GM12878 (cell line): ENCODE measurements at regions not wholly inside any gene's neighbourhood (a gene's known extent, or its start where the extent isn't known, plus 50 kb on each side); places are given as distances from the start of the nearest gene placed in this dataset.

Source experiments
- ATAC-seq: fragments of 200-7000 bp; cut with Tn5 transposase; 3 replicates; pipeline ENCODE4 v1.9.1; 2020; ENCODE audit warnings: mild to moderate bottlenecking, moderate library complexity
- BruUV-seq: library from RNA; stranded (reverse); fragments of 400-500 nt; replicated peaks from 2 replicates; lab custom pipeline; 2021; lab: Mats Ljungman, UMichigan
- CTCF ChIA-PET: fragments of 300-600 bp; sonication (Branson Sonifier 250); formaldehyde crosslinking; extraction: SDS; loops from one replicate; lab custom pipeline; 2021; ENCODE audit warnings: inconsistent platforms; lab: Yijun Ruan, JAX
- POLR2A ChIA-PET: fragments of 350-600 bp; formaldehyde crosslinking; extraction: SDS; loops from one replicate; lab custom pipeline; 2021; ENCODE audit warnings: inconsistent platforms; lab: Charles Lee
- RAD21 ChIA-PET: fragments of 300-600 bp; sonication (Branson Sonifier 250); formaldehyde crosslinking; loops from one replicate; lab custom pipeline; 2023; ENCODE audit warnings: antibody characterized with exemption; ENCODE audit not compliant: unreplicated experiment; lab: Charles Lee
- SMC1A ChIA-PET: fragments of 300-600 bp; sonication (Branson Sonifier 250); formaldehyde crosslinking; loops from one replicate; lab custom pipeline; 2023; ENCODE audit not compliant: unreplicated experiment, uncharacterized antibody; lab: Charles Lee
- DNase-seq: peaks from one replicate; pipeline ENCODE4 v3.0.0-alpha.2; 2011; ENCODE audit warnings: low read depth, low spot score
- FAIRE-seq: peaks from 3 replicates; lab custom pipeline; 2011; peaks lifted over from hg19 to GRCh38; lab: Jason Lieb, UNC
- H2AFZ ChIP-seq: 2 replicates; pipeline ENCODE4 v1.6.0; 2011; ENCODE audit warnings: low read depth, low read length, control low read depth; ENCODE audit not compliant: control insufficient read depth
- H3K27ac ChIP-seq: 2 replicates; pipeline ENCODE4 v1.5.1; 2011; ENCODE audit warnings: control low read depth; ENCODE audit not compliant: control insufficient read depth, insufficient read depth
- H3K27me3 ChIP-seq, 2 experiments: replicated peaks in 1 of 2; 2 replicates each; pipeline versions ENCODE4 v1.6.0 to v1.6.1; 2011; ENCODE audit warnings: low read length in 1 of 2; ENCODE audit not compliant: control insufficient read depth in 2 of 2, insufficient read depth in 2 of 2
- H3K36me3 ChIP-seq, 2 experiments: 2 replicates each; pipeline ENCODE4 v1.5.1; 2011; ENCODE audit warnings: low read length in 1 of 2; ENCODE audit not compliant: control insufficient read depth in 2 of 2, insufficient read depth in 2 of 2
- H3K4me1 ChIP-seq: 2 replicates; pipeline ENCODE4 v1.6.1; 2011; ENCODE audit warnings: mild to moderate bottlenecking, low read length, moderate library complexity, mixed read lengths; ENCODE audit not compliant: control insufficient read depth, insufficient read depth
- H3K4me2 ChIP-seq: 2 replicates; pipeline ENCODE4 v1.6.0; 2011; ENCODE audit warnings: control low read depth; ENCODE audit not compliant: control insufficient read depth, insufficient read depth
- H3K4me3 ChIP-seq: fragments of 200-600 bp; sonication (generic); 2 replicates; pipeline ENCODE4 v1.5.1; 2016
- H3K79me2 ChIP-seq: 2 replicates; pipeline ENCODE4 v1.6.0; 2011; ENCODE audit warnings: low read length; ENCODE audit not compliant: control insufficient read depth, insufficient read depth
- H3K9ac ChIP-seq: 2 replicates; pipeline ENCODE4 v1.8.0; 2011; ENCODE audit warnings: low read length, control low read depth, mixed read lengths; ENCODE audit not compliant: control insufficient read depth, insufficient read depth
- H3K9me3 ChIP-seq: replicated peaks from 3 replicates; pipeline ENCODE4 v1.5.1; 2011; ENCODE audit warnings: mild to moderate bottlenecking, low read length; ENCODE audit not compliant: control insufficient read depth, insufficient read depth
- H4K20me1 ChIP-seq: 2 replicates; pipeline ENCODE4 v1.6.0; 2011; ENCODE audit not compliant: control insufficient read depth, insufficient read depth
- CHD2 ChIP-seq: IDR thresholded peaks from 2 replicates; pipeline ENCODE4 v1.6.1; 2011; ENCODE audit warnings: low read depth, low read length, improper control_type of control experiment, borderline replicate concordance
- CHD4 ChIP-seq: fragments of 200-600 bp; sonication (generic); IDR thresholded peaks from 2 replicates; pipeline ENCODE4 v1.6.1; 2016; ENCODE audit warnings: mild to moderate bottlenecking
- GATAD2B ChIP-seq: fragments of 450-650 bp; conservative IDR thresholded peaks from 2 replicates; pipeline ENCODE4 v1.6.1; 2017; ENCODE audit warnings: low read depth, mild to moderate bottlenecking, moderate library complexity
- HDAC2 ChIP-seq: fragments of 200-600 bp; sonication (generic); IDR thresholded peaks from 2 replicates; pipeline ENCODE4 v1.6.1; 2017
- IKZF2 ChIP-seq, 2 experiments: fragments of 450-650 bp; IDR thresholded peaks; 2 replicates each; pipeline ENCODE4 v1.6.1; 2017; ENCODE audit warnings: mild to moderate bottlenecking in 2 of 2, moderate library complexity in 2 of 2
- IRF4 ChIP-seq: IDR thresholded peaks from 2 replicates; pipeline ENCODE4 v1.6.1; 2011; ENCODE audit warnings: low read depth, low read length
- JUND ChIP-seq: IDR thresholded peaks from 2 replicates; pipeline ENCODE4 v1.6.1; 2012; ENCODE audit warnings: low read depth, mild to moderate bottlenecking, low read length, improper control_type of control experiment, moderate library complexity
- NFXL1 ChIP-seq: fragments of 450-650 bp; IDR thresholded peaks from 2 replicates; pipeline ENCODE4 v1.6.1; 2017; ENCODE audit warnings: antibody characterized with exemption, mild to moderate bottlenecking, borderline replicate concordance
- NR2C1 ChIP-seq: fragments of 450-650 bp; IDR thresholded peaks from 2 replicates; pipeline ENCODE4 v1.6.1; 2017; ENCODE audit warnings: antibody characterized with exemption, mild to moderate bottlenecking, moderate library complexity
- RCOR1 ChIP-seq: conservative IDR thresholded peaks from 2 replicates; pipeline ENCODE4 v1.6.1; 2012; ENCODE audit warnings: low read depth, low read length, improper control_type of control experiment
- YY1 ChIP-seq: IDR thresholded peaks from 2 replicates; pipeline ENCODE4 v1.6.1; 2011; ENCODE audit warnings: low read depth, mild to moderate bottlenecking, low read length
- WGBS: methylation state at CpG from one replicate; pipeline ENCODE4 v1.1.6; 2016; ENCODE audit warnings: low lambda C conversion rate; ENCODE audit not compliant: insufficient replicate concordance, insufficient coverage; ENCODE audit errors: missing lambda C conversion rate; 5-methylcytosine and 5-hydroxymethylcytosine counted together
- in situ Hi-C: fragments of 300-500 bp; cut with MboI; formaldehyde crosslinking; loops from 9 replicates; pipeline ENCODE4 v1.14.3; 2018; ENCODE audit warnings: mixed read lengths
- intact Hi-C: fragments of 100-400 bp; cut with micrococcal nuclease; formaldehyde crosslinking; loops from one replicate; pipeline ENCODE4 v1.14.2; 2022; ENCODE audit not compliant: unreplicated experiment
- TF ChIP-seq, protein P1 (sequence below): fragments of 450-650 bp; IDR thresholded peaks from 2 replicates; pipeline ENCODE4 v1.6.1; 2018; ENCODE audit warnings: borderline replicate concordance, mild to moderate bottlenecking; ENCODE audit not compliant: partially characterized antibody
- TF ChIP-seq, protein P2 (sequence below): IDR thresholded peaks from 2 replicates; pipeline ENCODE4 v1.6.1; 2011; ENCODE audit warnings: mild to moderate bottlenecking, low read depth, low read length, moderate library complexity; ENCODE audit not compliant: insufficient replicate concordance
- TF ChIP-seq, protein P3 (sequence below): fragments of 450-650 bp; IDR thresholded peaks from 2 replicates; pipeline ENCODE4 v1.6.1; 2017; ENCODE audit warnings: mild to moderate bottlenecking, low read depth, inconsistent platforms; ENCODE audit not compliant: poor library complexity, severe bottlenecking
- TF ChIP-seq, protein P4 (sequence below): IDR thresholded peaks from 2 replicates; pipeline ENCODE4 v1.6.1; 2011; ENCODE audit warnings: borderline replicate concordance, low read depth, mild to moderate bottlenecking, moderate library complexity, mixed read lengths, low read length; ENCODE audit not compliant: insufficient read depth; ENCODE audit errors: extremely low read length
- TF ChIP-seq, protein P5 (sequence below): fragments of 450-650 bp; IDR thresholded peaks from 2 replicates; pipeline ENCODE4 v1.6.1; 2014; ENCODE audit warnings: mild to moderate bottlenecking

DNA sequence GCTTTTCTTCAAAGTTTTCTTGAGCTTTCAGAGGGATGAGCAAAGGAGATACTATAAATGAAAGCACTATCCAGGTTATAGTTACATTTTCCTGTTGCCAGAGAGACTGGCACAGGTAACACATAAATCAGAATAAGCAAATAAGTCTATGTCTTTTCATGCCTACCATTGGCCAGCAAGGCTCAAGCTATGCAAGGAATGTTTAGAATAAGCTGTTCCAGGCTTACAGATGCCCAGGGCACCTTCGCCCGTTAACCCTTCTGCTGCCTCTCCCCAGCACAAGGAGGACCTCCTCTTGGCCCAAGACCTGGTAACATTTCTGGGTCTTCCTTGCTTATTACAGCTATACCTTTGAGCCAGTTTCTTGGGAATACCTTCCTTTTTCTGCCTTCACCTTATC is 233.7 kb upstream of the MEIS1 start:
- Histone ChIP-seq H3K79me2 (no peaks in the 10 kb centered on the region), H2AFZ (no peak overlapping the region), H3K4me3 (no peak overlapping the region), H4K20me1 (no peaks in the 10 kb centered on the region), H3K36me3 (no peaks in the 10 kb centered on the region), H3K4me2 (no peak overlapping the region), H3K9me3 (no peaks in the 10 kb centered on the region), H3K4me1 (no peaks in the 10 kb centered on the region), H3K9ac (no peak overlapping the region), H3K27me3 (no peaks in the 10 kb centered on the region), H3K27ac (no peak overlapping the region)
- FAIRE-seq (no peak), DNase-seq (no peak), ATAC-seq (no peak)
- BruUV-seq = no TSS peak
- POLR2A ChIA-PET = interaction anchor here (0.6 kb wide), 1 partner anchor 12 kb away, joined by 4 read pairs; no protein-coding TSS in a partner anchor
- SMC1A ChIA-PET = no interaction called here
- CTCF ChIA-PET = no interaction called here
- intact Hi-C loops (no loop called here), in situ Hi-C loops (no loop called here)
- WGBS = 82% methylated on average over 2 of the region's 2 CpGs
- RAD21 ChIA-PET = no interaction called here
- TF ChIP-seq CHD4 (no peak), GATAD2B (no peak), HDAC2 (no peak), IRF4 (no peak), RCOR1 (no peak), YY1 (no peak), JUND (no peak), NFXL1 (no peak), IKZF2 (IDR thresholded peaks at IDR 0.05) (no peak), CHD2 (no peak), NR2C1 (no peak)
- TF ChIP-seq, protein P1, sequence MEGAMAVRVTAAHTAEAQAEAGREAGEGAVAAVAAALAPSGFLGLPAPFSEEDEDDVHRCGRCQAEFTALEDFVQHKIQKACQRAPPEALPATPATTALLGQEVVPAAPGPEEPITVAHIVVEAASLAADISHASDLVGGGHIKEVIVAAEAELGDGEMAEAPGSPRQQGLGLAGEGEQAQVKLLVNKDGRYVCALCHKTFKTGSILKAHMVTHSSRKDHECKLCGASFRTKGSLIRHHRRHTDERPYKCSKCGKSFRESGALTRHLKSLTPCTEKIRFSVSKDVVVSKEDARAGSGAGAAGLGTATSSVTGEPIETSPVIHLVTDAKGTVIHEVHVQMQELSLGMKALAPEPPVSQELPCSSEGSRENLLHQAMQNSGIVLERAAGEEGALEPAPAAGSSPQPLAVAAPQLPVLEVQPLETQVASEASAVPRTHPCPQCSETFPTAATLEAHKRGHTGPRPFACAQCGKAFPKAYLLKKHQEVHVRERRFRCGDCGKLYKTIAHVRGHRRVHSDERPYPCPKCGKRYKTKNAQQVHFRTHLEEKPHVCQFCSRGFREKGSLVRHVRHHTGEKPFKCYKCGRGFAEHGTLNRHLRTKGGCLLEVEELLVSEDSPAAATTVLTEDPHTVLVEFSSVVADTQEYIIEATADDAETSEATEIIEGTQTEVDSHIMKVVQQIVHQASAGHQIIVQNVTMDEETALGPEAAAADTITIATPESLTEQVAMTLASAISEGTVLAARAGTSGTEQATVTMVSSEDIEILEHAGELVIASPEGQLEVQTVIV = no peak
- TF ChIP-seq, protein P2, sequence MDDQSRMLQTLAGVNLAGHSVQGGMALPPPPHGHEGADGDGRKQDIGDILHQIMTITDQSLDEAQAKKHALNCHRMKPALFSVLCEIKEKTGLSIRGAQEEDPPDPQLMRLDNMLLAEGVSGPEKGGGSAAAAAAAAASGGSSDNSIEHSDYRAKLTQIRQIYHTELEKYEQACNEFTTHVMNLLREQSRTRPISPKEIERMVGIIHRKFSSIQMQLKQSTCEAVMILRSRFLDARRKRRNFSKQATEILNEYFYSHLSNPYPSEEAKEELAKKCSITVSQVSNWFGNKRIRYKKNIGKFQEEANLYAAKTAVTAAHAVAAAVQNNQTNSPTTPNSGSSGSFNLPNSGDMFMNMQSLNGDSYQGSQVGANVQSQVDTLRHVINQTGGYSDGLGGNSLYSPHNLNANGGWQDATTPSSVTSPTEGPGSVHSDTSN = no peak
- TF ChIP-seq, protein P3, sequence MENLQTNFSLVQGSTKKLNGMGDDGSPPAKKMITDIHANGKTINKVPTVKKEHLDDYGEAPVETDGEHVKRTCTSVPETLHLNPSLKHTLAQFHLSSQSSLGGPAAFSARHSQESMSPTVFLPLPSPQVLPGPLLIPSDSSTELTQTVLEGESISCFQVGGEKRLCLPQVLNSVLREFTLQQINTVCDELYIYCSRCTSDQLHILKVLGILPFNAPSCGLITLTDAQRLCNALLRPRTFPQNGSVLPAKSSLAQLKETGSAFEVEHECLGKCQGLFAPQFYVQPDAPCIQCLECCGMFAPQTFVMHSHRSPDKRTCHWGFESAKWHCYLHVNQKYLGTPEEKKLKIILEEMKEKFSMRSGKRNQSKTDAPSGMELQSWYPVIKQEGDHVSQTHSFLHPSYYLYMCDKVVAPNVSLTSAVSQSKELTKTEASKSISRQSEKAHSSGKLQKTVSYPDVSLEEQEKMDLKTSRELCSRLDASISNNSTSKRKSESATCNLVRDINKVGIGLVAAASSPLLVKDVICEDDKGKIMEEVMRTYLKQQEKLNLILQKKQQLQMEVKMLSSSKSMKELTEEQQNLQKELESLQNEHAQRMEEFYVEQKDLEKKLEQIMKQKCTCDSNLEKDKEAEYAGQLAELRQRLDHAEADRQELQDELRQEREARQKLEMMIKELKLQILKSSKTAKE = no peak
- TF ChIP-seq, protein P4, sequence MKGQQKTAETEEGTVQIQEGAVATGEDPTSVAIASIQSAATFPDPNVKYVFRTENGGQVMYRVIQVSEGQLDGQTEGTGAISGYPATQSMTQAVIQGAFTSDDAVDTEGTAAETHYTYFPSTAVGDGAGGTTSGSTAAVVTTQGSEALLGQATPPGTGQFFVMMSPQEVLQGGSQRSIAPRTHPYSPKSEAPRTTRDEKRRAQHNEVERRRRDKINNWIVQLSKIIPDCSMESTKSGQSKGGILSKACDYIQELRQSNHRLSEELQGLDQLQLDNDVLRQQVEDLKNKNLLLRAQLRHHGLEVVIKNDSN = no peak
- TF ChIP-seq, protein P5, sequence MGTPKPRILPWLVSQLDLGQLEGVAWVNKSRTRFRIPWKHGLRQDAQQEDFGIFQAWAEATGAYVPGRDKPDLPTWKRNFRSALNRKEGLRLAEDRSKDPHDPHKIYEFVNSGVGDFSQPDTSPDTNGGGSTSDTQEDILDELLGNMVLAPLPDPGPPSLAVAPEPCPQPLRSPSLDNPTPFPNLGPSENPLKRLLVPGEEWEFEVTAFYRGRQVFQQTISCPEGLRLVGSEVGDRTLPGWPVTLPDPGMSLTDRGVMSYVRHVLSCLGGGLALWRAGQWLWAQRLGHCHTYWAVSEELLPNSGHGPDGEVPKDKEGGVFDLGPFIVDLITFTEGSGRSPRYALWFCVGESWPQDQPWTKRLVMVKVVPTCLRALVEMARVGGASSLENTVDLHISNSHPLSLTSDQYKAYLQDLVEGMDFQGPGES = no peak
